Ovary (tissue), 7 donors: ENCODE measurements at regions not wholly inside any gene's neighbourhood (a gene's known extent, or its start where the extent isn't known, plus 50 kb on each side); places are given as distances from the start of the nearest gene placed in this dataset.

Source experiments
- DNase-seq, 5 donors: peaks; one replicate each; pipeline ENCODE4 v3.0.0-alpha.2; 2019 to 2020
- H3K27ac ChIP-seq, 2 donors: fragments of 200-600 bp; one replicate each; pipeline versions ENCODE4 v1.5.1 to v1.8.0; 2019 to 2022
- H3K27me3 ChIP-seq: fragments of 200-600 bp; one replicate; pipeline ENCODE4 v1.8.0; 2022
- H3K36me3 ChIP-seq: fragments of 200-600 bp; sonication (generic); one replicate; pipeline ENCODE4 v1.5.1; 2019
- H3K4me1 ChIP-seq: one replicate; pipeline ENCODE4 v1.8.1; 2013; ENCODE audit warnings: mild to moderate bottlenecking, moderate library complexity; ENCODE audit not compliant: insufficient read depth
- H3K4me3 ChIP-seq: fragments of 200-600 bp; sonication (generic); one replicate; pipeline ENCODE4 v1.5.1; 2017
- H3K9me3 ChIP-seq, 2 donors: fragments of 200-600 bp in 1 of 2; sonication (generic) in 1 of 2; one replicate each; pipeline versions ENCODE4 v1.5.1 to v1.8.1; 2013 to 2019; ENCODE audit warnings: mild to moderate bottlenecking in 1 of 2, moderate library complexity in 1 of 2
- CTCF ChIP-seq, 3 donors: fragments of 450-650 bp in 2 of 3; fragments of 200-600 bp in 1 of 3; IDR thresholded peaks; one replicate each; pipeline versions ENCODE4 v1.5.1 to v1.8.0; 2016 to 2022; ENCODE audit warnings: antibody characterized with exemption in 3 of 3, mild to moderate bottlenecking in 1 of 3
- EP300 ChIP-seq: sonication (generic); formaldehyde crosslinking; IDR thresholded peaks from one replicate; pipeline ENCODE4 v1.6.1; 2017; ENCODE audit warnings: antibody characterized with exemption
- POLR2A ChIP-seq: fragments of 450-650 bp; IDR thresholded peaks from one replicate; pipeline ENCODE4 v1.6.1; 2017; ENCODE audit warnings: antibody characterized with exemption, mild to moderate bottlenecking, moderate library complexity
- WGBS, 3 donors: extraction: QIAGEN DNeasy Blood & Tissue Kit in 1 of 3; methylation state at CpG; one replicate each; pipeline versions ENCODE4 v1.1.5 to v1.1.7; 2013 to 2017; 5-methylcytosine and 5-hydroxymethylcytosine counted together
- intact Hi-C, 4 donors: fragments of 100-400 bp; cut with DNase I; formaldehyde crosslinking; loops; one replicate each; pipeline versions ENCODE4 v1.11.0 to v1.15.1; 2022 to 2023
- donor health status: DM: no; HTN: no; CAD: no; lungs with moderate emphysema.
- donor health status: DM: no; HTN: no; CAD: no.
- donor health status: Bipolar disorder and iron deficiency.
- donor health status: DM: no; HTN: no; CAD: no.
- donor health status: DM: yes; HTN: yes; CAD: no.

- WGBS, 3 donors = 86 to 91% (median 88%) methylated on average over 3 of the region's 3 CpGs
- TF ChIP-seq POLR2A (no peak), CTCF (IDR thresholded peaks at IDR 0.05) (no peak), EP300 (no peak)
These were observed 131.1 kb upstream of the DNAJC10 start for GRCh38 chr2:182585001-182585400.

GRCh38 chr2:182585430-182585829, 130.6 kb upstream of the DNAJC10 start:
- DNase-seq = no peak
- intact Hi-C loops = no loop called here
- H3K4me3 ChIP-seq = no peak overlapping the region
- TF ChIP-seq CTCF (IDR thresholded peaks at IDR 0.05) (no peak), POLR2A (no peak), EP300 (no peak)
- H3K9me3 ChIP-seq = no peaks in the 10 kb centered on the region
- WGBS, 3 donors = 69 to 81% (median 73%) methylated on average over 2 of the region's 2 CpGs
- H3K36me3 ChIP-seq = no peaks in the 10 kb centered on the region
- H3K27me3 ChIP-seq = no peaks in the 10 kb centered on the region
- no peaks in the 10 kb centered on the region for H3K4me1 ChIP-seq
- H3K27ac ChIP-seq = no peak overlapping the region

More at GRCh38 chr2:182585001-182585400, 131.1 kb upstream of the DNAJC10 start:
- no peaks in the 10 kb centered on the region for H3K4me1 ChIP-seq
- no peaks in the 10 kb centered on the region for H3K9me3 ChIP-seq
- no peak for DNase-seq
- H3K27me3 ChIP-seq = no peaks in the 10 kb centered on the region
- no peaks in the 10 kb centered on the region for H3K36me3 ChIP-seq
- intact Hi-C loops = no loop called here
- H3K4me3 ChIP-seq = no peak overlapping the region
- H3K27ac ChIP-seq = no peak overlapping the region

- no peaks in the 10 kb centered on the region for H3K27me3 ChIP-seq
- TF ChIP-seq POLR2A = no peak
- no peak for TF ChIP-seq EP300
- no peak for TF ChIP-seq CTCF (IDR thresholded peaks at IDR 0.05)
- H3K9me3 ChIP-seq = no peaks in the 10 kb centered on the region
- DNase-seq = no peak
- H3K27ac ChIP-seq = no peak overlapping the region
- intact Hi-C loops = no loop called here
- WGBS, 3 donors = 84 to 93% (median 86%) methylated on average over 2 of the region's 2 CpGs
- no peaks in the 10 kb centered on the region for H3K36me3 ChIP-seq
- H3K4me1 ChIP-seq = no peaks in the 10 kb centered on the region
- H3K4me3 ChIP-seq = no peak overlapping the region
These were observed 129.6 kb upstream of the DNAJC10 start for GRCh38 chr2:182586426-182586825.

- intact Hi-C loops = no loop called here
- no peaks in the 10 kb centered on the region for H3K27me3 ChIP-seq
- TF ChIP-seq CTCF (IDR thresholded peaks at IDR 0.05) (no peak), POLR2A (no peak), EP300 (no peak)
- no peak overlapping the region for H3K27ac ChIP-seq
- H3K4me3 ChIP-seq = no peak overlapping the region
- H3K4me1 ChIP-seq = no peaks in the 10 kb centered on the region
- DNase-seq = no peak
- no peaks in the 10 kb centered on the region for H3K36me3 ChIP-seq
- H3K9me3 ChIP-seq = no peaks in the 10 kb centered on the region
- 74 to 90% (median 80%) methylated on average over 1 of the region's 1 CpG for WGBS, 3 donors
These were observed 128.2 kb upstream of the DNAJC10 start for GRCh38 chr2:182587831-182588230.

- H3K36me3 ChIP-seq = no peaks in the 10 kb centered on the region
- H3K4me1 ChIP-seq = no peaks in the 10 kb centered on the region
- no peak overlapping the region for H3K4me3 ChIP-seq
- no peak for DNase-seq
- intact Hi-C loops = no loop called here
- no peaks in the 10 kb centered on the region for H3K9me3 ChIP-seq
- H3K27me3 ChIP-seq = no peaks in the 10 kb centered on the region
- TF ChIP-seq EP300 (no peak), POLR2A (no peak), CTCF (IDR thresholded peaks at IDR 0.05) (no peak)
- H3K27ac ChIP-seq = no peak overlapping the region
These were observed 126.9 kb upstream of the DNAJC10 start for GRCh38 chr2:182589121-182589520.
